Mesenchymal stem cell (in vitro differentiated cells and primary cell): ENCODE measurements at regions not wholly inside any gene's neighbourhood (a gene's known extent, or its start where the extent isn't known, plus 50 kb on each side); places are given as distances from the start of the nearest gene placed in this dataset.

Source experiments
- DNase-seq: peaks from one replicate; pipeline ENCODE4 v3.0.0-alpha.2; 2013
- H2AFZ ChIP-seq: one replicate; pipeline ENCODE4 v1.6.1; 2013; ENCODE audit warnings: low read depth, mild to moderate bottlenecking, control low read depth, inconsistent platforms, low read length, moderate library complexity
- H2AK5ac ChIP-seq: 2 replicates; pipeline ENCODE4 v1.6.1; 2013; ENCODE audit warnings: low read length, moderate library complexity, mild to moderate bottlenecking, inconsistent platforms; ENCODE audit not compliant: severe bottlenecking
- H2BK120ac ChIP-seq: one replicate; pipeline ENCODE4 v1.6.1; 2013; ENCODE audit warnings: low read depth, mild to moderate bottlenecking, inconsistent platforms, low read length, moderate library complexity
- H2BK12ac ChIP-seq, 2 experiments: one replicate each; pipeline ENCODE4 v1.6.1; 2013; ENCODE audit warnings: inconsistent platforms in 2 of 2, low read length in 2 of 2, mild to moderate bottlenecking in 2 of 2, moderate library complexity in 2 of 2, control low read depth in 1 of 2
- H2BK15ac ChIP-seq: one replicate; pipeline ENCODE4 v1.6.1; 2013; ENCODE audit warnings: mild to moderate bottlenecking, low read depth, inconsistent platforms; ENCODE audit not compliant: poor library complexity, severe bottlenecking
- H2BK5ac ChIP-seq: 2 replicates; pipeline ENCODE4 v1.6.1; 2013; ENCODE audit warnings: low read depth, mild to moderate bottlenecking, low read length, control low read depth, inconsistent platforms; ENCODE audit not compliant: poor library complexity, severe bottlenecking
- H3K14ac ChIP-seq, 2 experiments: one replicate each; pipeline ENCODE4 v1.6.1; 2013; ENCODE audit warnings: inconsistent platforms in 2 of 2, low read length in 2 of 2, control low read depth in 1 of 2, mild to moderate bottlenecking in 1 of 2, moderate library complexity in 1 of 2
- H3K18ac ChIP-seq, 2 experiments: one replicate each; pipeline ENCODE4 v1.6.1; 2013; ENCODE audit warnings: inconsistent platforms in 2 of 2, low read length in 2 of 2, control low read depth in 1 of 2, low read depth in 1 of 2, mild to moderate bottlenecking in 1 of 2
- H3K23ac ChIP-seq, 2 experiments: one replicate each; pipeline ENCODE4 v1.6.1; 2013; ENCODE audit warnings: inconsistent platforms in 2 of 2, low read length in 2 of 2, mild to moderate bottlenecking in 2 of 2, moderate library complexity in 2 of 2, control low read depth in 1 of 2
- H3K27ac ChIP-seq: 2 replicates; pipeline ENCODE4 v1.5.1; 2013; ENCODE audit warnings: mild to moderate bottlenecking, moderate library complexity, low read length, control low read depth, inconsistent platforms; ENCODE audit not compliant: poor library complexity, severe bottlenecking
- H3K27me3 ChIP-seq, 2 experiments: 2 replicates each; pipeline versions ENCODE4 v1.6.1 to v1.7.0; 2013; ENCODE audit warnings: low read length in 2 of 2, mild to moderate bottlenecking in 2 of 2, moderate library complexity in 2 of 2, control low read depth in 1 of 2, inconsistent platforms in 1 of 2; ENCODE audit not compliant: control insufficient read depth in 1 of 2, insufficient read depth in 1 of 2
- H3K36me3 ChIP-seq, 2 experiments: 2 replicates each; pipeline versions ENCODE4 v1.6.1 to v1.7.0; 2013; ENCODE audit warnings: low read length in 2 of 2, control low read depth in 1 of 2, inconsistent platforms in 1 of 2, low read depth in 1 of 2, mild to moderate bottlenecking in 1 of 2; ENCODE audit not compliant: insufficient read depth in 2 of 2, control insufficient read depth in 1 of 2
- H3K4ac ChIP-seq, 2 experiments: one replicate each; pipeline ENCODE4 v1.6.1; 2013; ENCODE audit warnings: inconsistent platforms in 2 of 2, low read length in 2 of 2, mild to moderate bottlenecking in 2 of 2, moderate library complexity in 2 of 2, control low read depth in 1 of 2, low read depth in 1 of 2
- H3K4me1 ChIP-seq: 2 replicates; pipeline ENCODE4 v1.6.1; 2013; ENCODE audit warnings: low read depth, low read length, control low read depth; ENCODE audit not compliant: control insufficient read depth, insufficient read depth
- H3K4me2 ChIP-seq: 2 replicates; pipeline ENCODE4 v1.6.1; 2013; ENCODE audit warnings: low read length, mild to moderate bottlenecking, inconsistent platforms; ENCODE audit not compliant: poor library complexity, severe bottlenecking
- H3K4me3 ChIP-seq, 2 experiments: 2 replicates each; pipeline versions ENCODE4 v1.5.1 to v1.7.0; 2013; ENCODE audit warnings: low read length in 2 of 2, mild to moderate bottlenecking in 2 of 2, control low read depth in 1 of 2, low read depth in 1 of 2; ENCODE audit not compliant: insufficient read depth in 1 of 2
- H3K79me1 ChIP-seq: replicated peaks from 2 replicates; pipeline ENCODE4 v1.6.1; 2013; ENCODE audit warnings: mild to moderate bottlenecking, control low read depth, low read length, inconsistent platforms; ENCODE audit not compliant: poor library complexity, severe bottlenecking
- H3K9ac ChIP-seq: 2 replicates; pipeline ENCODE4 v1.7.0; 2013; ENCODE audit warnings: mild to moderate bottlenecking, low read length, moderate library complexity
- H3K9me3 ChIP-seq: 2 replicates; pipeline ENCODE4 v1.7.0; 2013; ENCODE audit warnings: mild to moderate bottlenecking, low read length; ENCODE audit not compliant: control insufficient read depth
- H4K8ac ChIP-seq: one replicate; pipeline ENCODE4 v1.6.1; 2013; ENCODE audit warnings: inconsistent platforms, mild to moderate bottlenecking, low read length, moderate library complexity
- H4K91ac ChIP-seq: one replicate; pipeline ENCODE4 v1.6.1; 2013; ENCODE audit warnings: mild to moderate bottlenecking, low read length, inconsistent platforms
- WGBS: methylation state at CpG from one replicate; pipeline ENCODE4 v1.1.7; 2013; ENCODE audit warnings: mixed read lengths; 5-methylcytosine and 5-hydroxymethylcytosine counted together

GRCh38 chr12:90254796-90255195 is 546.2 kb upstream of the ATP2B1 start:
- Histone ChIP-seq H2AK5ac (no peak overlapping the region), H3K23ac (no peak overlapping the region), H3K27ac (no peak overlapping the region), H3K4me1 (no peaks in the 10 kb centered on the region), H4K91ac (no peak overlapping the region), H2BK5ac (no peak overlapping the region), H4K8ac (no peak overlapping the region), H2BK12ac (no peak overlapping the region), H3K9ac (no peak overlapping the region), H2AFZ (no peak overlapping the region), H3K36me3 (no peaks in the 10 kb centered on the region), H3K14ac (no peak overlapping the region), H3K4me3 (no peak overlapping the region), H3K9me3 (no peaks in the 10 kb centered on the region), H3K4ac (no peak overlapping the region), H3K18ac (no peak overlapping the region), H2BK15ac (no peak overlapping the region), H2BK120ac (no peak overlapping the region), H3K4me2 (no peak overlapping the region), H3K27me3 (no peaks in the 10 kb centered on the region), H3K79me1 (no peaks in the 10 kb centered on the region)
- DNase-seq: no peak

DNA sequence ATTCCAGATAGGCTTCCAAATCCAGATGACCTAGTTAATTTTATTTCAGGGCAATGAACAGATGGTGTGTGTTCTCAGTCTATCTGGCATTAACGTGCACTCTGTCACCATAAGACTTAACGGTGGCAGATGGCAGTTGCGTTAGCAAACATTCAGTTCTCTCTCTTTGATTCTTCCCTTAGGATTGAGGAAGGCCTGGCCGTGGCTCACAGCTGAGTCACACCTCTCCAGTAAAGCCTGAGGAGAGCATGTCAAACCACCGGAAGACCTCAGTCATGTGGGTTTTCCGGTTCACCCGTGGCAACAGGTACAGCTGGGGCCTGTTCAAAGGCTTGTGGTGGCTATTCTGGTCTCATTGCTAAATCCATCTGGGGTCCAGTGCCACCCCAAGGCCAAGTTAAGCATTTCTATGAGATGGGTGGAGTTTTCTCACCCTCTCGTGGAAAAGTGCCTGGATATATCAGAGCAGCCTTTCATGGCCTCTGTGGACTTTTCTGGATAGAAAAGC is 545.1 kb upstream of the ATP2B1 start:
- H2BK15ac ChIP-seq: no peak overlapping the region
- no peaks in the 10 kb centered on the region for H3K27me3 ChIP-seq
- no peak overlapping the region for H3K4me2 ChIP-seq
- no peaks in the 10 kb centered on the region for H3K9me3 ChIP-seq
- H3K23ac ChIP-seq: no peak overlapping the region
- no peaks in the 10 kb centered on the region for H3K79me1 ChIP-seq
- no peak overlapping the region for H2AK5ac ChIP-seq
- H4K91ac ChIP-seq: no peak overlapping the region
- H3K4me1 ChIP-seq: no peaks in the 10 kb centered on the region
- peak overlapping the region; percentile 33 for H3K27ac ChIP-seq
- peak overlapping the region; percentile 9 for H3K9ac ChIP-seq
- WGBS: 40% methylated on average over 8 of the region's 8 CpGs
- H3K36me3 ChIP-seq: no peaks in the 10 kb centered on the region
- no peak overlapping the region for H2BK120ac ChIP-seq
- H3K4ac ChIP-seq: no peak overlapping the region
- H2AFZ ChIP-seq: no peak overlapping the region
- H3K14ac ChIP-seq: no peak overlapping the region
- no peak overlapping the region for H2BK5ac ChIP-seq
- H3K18ac ChIP-seq: no peak overlapping the region
- peak overlapping the region in 1 of 2 experiments; percentile 37 for H2BK12ac ChIP-seq
- no peak overlapping the region for H3K4me3 ChIP-seq
- DNase-seq: peak; percentile 92
- no peak overlapping the region for H4K8ac ChIP-seq

DNA sequence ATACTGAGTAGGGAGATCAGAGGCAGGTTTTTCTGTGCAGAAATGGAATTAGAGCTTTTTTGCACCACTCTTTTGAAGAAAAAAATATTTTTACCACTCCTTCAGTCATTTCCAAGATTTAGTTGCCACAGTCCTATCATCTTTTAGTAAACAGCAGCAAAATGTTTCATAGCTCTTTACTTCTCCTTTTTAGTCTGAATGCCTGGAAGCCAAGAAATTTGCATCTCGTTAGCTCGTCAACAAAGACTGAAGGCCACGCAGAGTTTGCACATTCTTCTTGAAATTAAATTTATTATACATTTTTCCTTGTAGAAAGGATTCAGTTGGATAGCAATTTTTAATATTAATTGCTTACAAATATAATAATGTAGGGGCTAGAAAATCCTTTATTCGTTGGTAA is 544.5 kb upstream of the ATP2B1 start:
- Histone ChIP-seq H4K91ac (no peak overlapping the region), H2BK12ac (no peak overlapping the region), H3K9ac (peak overlapping the region; percentile 0), H2AFZ (no peak overlapping the region), H3K14ac (no peak overlapping the region), H3K27ac (no peak overlapping the region), H3K4me3 (no peak overlapping the region), H3K9me3 (no peaks in the 10 kb centered on the region), H2BK5ac (no peak overlapping the region), H3K4ac (no peak overlapping the region), H3K79me1 (no peaks in the 10 kb centered on the region), H4K8ac (no peak overlapping the region), H3K18ac (no peak overlapping the region), H3K27me3 (no peaks in the 10 kb centered on the region), H2AK5ac (no peak overlapping the region), H3K4me2 (no peak overlapping the region), H3K4me1 (no peaks in the 10 kb centered on the region), H3K23ac (no peak overlapping the region), H2BK15ac (no peak overlapping the region), H3K36me3 (no peaks in the 10 kb centered on the region), H2BK120ac (no peak overlapping the region)
- no peak for DNase-seq
- no CpG with 5 or more reads among the region's 4 CpGs for WGBS

DNA sequence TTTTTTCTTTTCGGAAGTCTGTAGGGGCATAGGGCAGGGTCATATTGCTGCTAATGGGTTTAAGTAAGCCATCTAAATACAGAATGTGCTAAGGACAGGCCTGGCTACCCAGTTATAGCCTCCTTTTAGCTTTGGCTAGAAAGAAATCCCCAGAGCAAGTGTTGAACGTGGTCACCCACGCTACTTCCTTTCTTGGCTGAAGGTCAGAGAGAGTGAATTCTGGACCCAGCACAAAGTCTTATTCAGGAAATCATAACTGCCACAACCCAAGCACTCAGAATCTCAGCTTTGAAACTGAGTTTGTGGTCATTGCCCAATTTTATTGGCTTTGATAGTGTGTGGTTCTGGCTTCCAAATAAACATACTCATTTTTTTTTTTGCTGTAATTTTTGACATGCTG is 542.1 kb upstream of the ATP2B1 start:
- no peaks in the 10 kb centered on the region for H3K36me3 ChIP-seq
- no peak overlapping the region for H3K23ac ChIP-seq
- H4K8ac ChIP-seq: no peak overlapping the region
- peak overlapping the region in 1 of 2 experiments; percentile 21 for H3K18ac ChIP-seq
- H3K27me3 ChIP-seq: no peaks in the 10 kb centered on the region
- DNase-seq: no peak
- H2AFZ ChIP-seq: no peak overlapping the region
- H2AK5ac ChIP-seq: no peak overlapping the region
- no peak overlapping the region for H2BK12ac ChIP-seq
- H2BK120ac ChIP-seq: no peak overlapping the region
- no peaks in the 10 kb centered on the region for H3K9me3 ChIP-seq
- H3K4me2 ChIP-seq: no peak overlapping the region
- H3K4me1 ChIP-seq: no peaks in the 10 kb centered on the region
- H2BK15ac ChIP-seq: no peak overlapping the region
- no peak overlapping the region for H2BK5ac ChIP-seq
- H4K91ac ChIP-seq: no peak overlapping the region
- no peak overlapping the region for H3K9ac ChIP-seq
- 72% methylated on average over 3 of the region's 3 CpGs for WGBS
- no peak overlapping the region for H3K4ac ChIP-seq
- no peaks in the 10 kb centered on the region for H3K79me1 ChIP-seq
- H3K27ac ChIP-seq: no peak overlapping the region
- no peak overlapping the region for H3K14ac ChIP-seq
- H3K4me3 ChIP-seq: no peak overlapping the region
